ENCODE measurements at regions not wholly inside any gene's neighbourhood (a gene's known extent, or its start where the extent isn't known, plus 50 kb on each side); places are given as distances from the start of the nearest gene placed in this dataset.

DNA sequence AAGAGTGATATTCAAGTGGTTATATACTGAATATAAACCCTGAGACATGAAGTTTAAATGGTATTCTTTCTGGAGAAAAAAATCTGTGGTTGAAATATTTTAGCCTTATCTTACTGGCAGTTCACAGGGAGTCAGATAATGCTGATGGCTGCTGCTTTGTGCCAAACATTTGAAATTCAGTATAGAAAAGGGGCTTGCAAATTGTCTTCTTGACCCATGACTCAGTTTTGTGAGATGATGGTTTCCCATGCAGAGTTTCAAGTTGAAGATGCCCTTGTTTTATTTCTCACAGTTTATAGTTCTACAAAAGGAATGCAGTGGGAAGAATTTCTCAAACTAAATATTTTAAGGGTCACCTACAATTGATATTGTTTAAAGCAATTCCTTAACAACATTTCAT is 251.1 kb upstream of the MEOX2 start:
- TF ChIP-seq, protein P1, sequence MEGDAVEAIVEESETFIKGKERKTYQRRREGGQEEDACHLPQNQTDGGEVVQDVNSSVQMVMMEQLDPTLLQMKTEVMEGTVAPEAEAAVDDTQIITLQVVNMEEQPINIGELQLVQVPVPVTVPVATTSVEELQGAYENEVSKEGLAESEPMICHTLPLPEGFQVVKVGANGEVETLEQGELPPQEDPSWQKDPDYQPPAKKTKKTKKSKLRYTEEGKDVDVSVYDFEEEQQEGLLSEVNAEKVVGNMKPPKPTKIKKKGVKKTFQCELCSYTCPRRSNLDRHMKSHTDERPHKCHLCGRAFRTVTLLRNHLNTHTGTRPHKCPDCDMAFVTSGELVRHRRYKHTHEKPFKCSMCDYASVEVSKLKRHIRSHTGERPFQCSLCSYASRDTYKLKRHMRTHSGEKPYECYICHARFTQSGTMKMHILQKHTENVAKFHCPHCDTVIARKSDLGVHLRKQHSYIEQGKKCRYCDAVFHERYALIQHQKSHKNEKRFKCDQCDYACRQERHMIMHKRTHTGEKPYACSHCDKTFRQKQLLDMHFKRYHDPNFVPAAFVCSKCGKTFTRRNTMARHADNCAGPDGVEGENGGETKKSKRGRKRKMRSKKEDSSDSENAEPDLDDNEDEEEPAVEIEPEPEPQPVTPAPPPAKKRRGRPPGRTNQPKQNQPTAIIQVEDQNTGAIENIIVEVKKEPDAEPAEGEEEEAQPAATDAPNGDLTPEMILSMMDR (IDR thresholded peaks at IDR 0.05; ENCODE audit: low read depth, low read length) = no peak
- TF ChIP-seq MAX (IDR thresholded peaks at IDR 0.05; ENCODE audit: low read depth, low read length) (no peak), POLR2A (IDR thresholded peaks at IDR 0.05; ENCODE audit: extremely low read depth, insufficient read length) (no peak)

Data from NB4 (cell line).